Heart right ventricle (tissue), 16 donors: ENCODE measurements at regions not wholly inside any gene's neighbourhood (a gene's known extent, or its start where the extent isn't known, plus 50 kb on each side); places are given as distances from the start of the nearest gene placed in this dataset.

Source experiments
- ATAC-seq, 8 donors: fragments of 200-7000 bp; cut with Tn5 transposase; one replicate each; pipeline ENCODE4 v1.9.1; 2020; ENCODE audit warnings: mild to moderate bottlenecking in 8 of 8, moderate library complexity in 8 of 8, moderate number of reproducible peaks in 1 of 8
- DNase-seq, 2 donors: peaks; one replicate each; pipeline ENCODE4 v3.0.0-alpha.2; 2020
- H3K27ac ChIP-seq, 10 donors: fragments of 200-600 bp; sonication (generic) in 2 of 10; one replicate each; pipeline versions ENCODE4 v1.5.0 to v1.8.0; 2020 to 2022; ENCODE audit warnings: mild to moderate bottlenecking in 3 of 10
- H3K27me3 ChIP-seq, 7 donors: fragments of 200-600 bp; one replicate each; pipeline ENCODE4 v1.8.0; 2021 to 2022; ENCODE audit warnings: mild to moderate bottlenecking in 2 of 7
- H3K36me3 ChIP-seq, 9 donors: fragments of 200-600 bp; sonication (generic) in 1 of 9; one replicate each; pipeline versions ENCODE4 v1.5.0 to v1.8.0; 2020 to 2022; ENCODE audit warnings: mild to moderate bottlenecking in 2 of 9
- H3K4me1 ChIP-seq, 9 donors: fragments of 200-600 bp; sonication (generic) in 1 of 9; one replicate each; pipeline versions ENCODE4 v1.5.0 to v1.8.0; 2020 to 2022; ENCODE audit warnings: mild to moderate bottlenecking in 4 of 9
- H3K4me3 ChIP-seq, 10 donors: fragments of 200-600 bp; sonication (generic) in 2 of 10; one replicate each; pipeline versions ENCODE4 v1.5.0 to v1.8.0; 2020 to 2022; ENCODE audit warnings: mild to moderate bottlenecking in 7 of 10, moderate library complexity in 2 of 10
- H3K9me3 ChIP-seq, 11 donors: fragments of 200-600 bp in 10 of 11; sonication (generic) in 2 of 11; one replicate each; pipeline versions ENCODE4 v1.5.0 to v1.8.0; 2013 to 2022; ENCODE audit warnings: mild to moderate bottlenecking in 2 of 11, control low read depth in 1 of 11, moderate library complexity in 1 of 11
- CTCF ChIP-seq, 9 donors: fragments of 200-600 bp; sonication (generic) in 2 of 9; IDR thresholded peaks; one replicate each; pipeline versions ENCODE4 v1.5.0 to v1.8.0; 2021 to 2022; ENCODE audit warnings: antibody characterized with exemption in 9 of 9, mild to moderate bottlenecking in 5 of 9, moderate library complexity in 1 of 9
- WGBS, 2 donors: extraction: QIAGEN DNeasy Blood & Tissue Kit; methylation state at CpG; one replicate each; pipeline ENCODE4 v1.1.7; 2013; ENCODE audit warnings: inconsistent platforms in 1 of 2; 5-methylcytosine and 5-hydroxymethylcytosine counted together
- intact Hi-C, 10 donors: fragments of 100-400 bp; cut with DNase I; formaldehyde crosslinking; loops; one replicate each; pipeline versions ENCODE4 v1.11.1 to v1.14.2; 2022
- donor health status: Arrhythmogenic right ventricular cardiomyopathy.
- donor health status: ischemic (EF 13 %, LVEDD 7.1; RV severe dilation, severe dysfunction).
- donor health status: healthy with polysubstance abuse.
- donor health status: DM: no; HTN: yes; CAD: no.
- donor health status: DM: no; HTN: no; CAD: no.
- donor health status: ischemic (EF 25% LVEDD 6.9; RV normal size, moderate dysfunction).
- donor health status: ischemic (EF 25% LVEDD 5.7; RV mildly dilated, moderate dysfunction).
- donor health status: healthy.
- donor health status: DM: yes; HTN: yes; CAD: no.
- donor health status: Ischemic cardiomyopathy.
- donor health status: ischemic (EF 35%, LVEDD 5.7; RV mildly dilated, moderate dysfunction).
- donor health status: nonischemic (EF 11% LVEDD 7.7; RV severe dilation, severe dysfunction).
- donor health status: DM: yes; HTN: yes; CAD: no.
- donor health status: PGD.
- donor health status: ischemic (EF 29% LVEDD 5.4; RV normal size, mild dysfunction).
- donor health status: nonischemic (EF 23%, LVEDD 6.1; RV moderate dilation, normal function).

GRCh38 chr2:11987151-11987550 is 240.7 kb downstream of the LPIN1 start:
- H3K27me3 ChIP-seq: no peaks in the 10 kb centered on the region
- ATAC-seq: no peak
- DNase-seq: no peak
- TF ChIP-seq CTCF (IDR thresholded peaks at IDR 0.05): no peak
- H3K36me3 ChIP-seq: no peaks in the 10 kb centered on the region
- intact Hi-C loops: loop anchor here in 1 of 10 donors (10.0 kb wide), 1 partner anchor 158 kb away; no protein-coding TSS in a partner anchor
- 88 to 94% methylated on average over 3 of the region's 3 CpGs for WGBS, 2 donors
- peaks cover 0 to 4% (median 0%) of the 10 kb centered on the region in 11 donors for H3K9me3 ChIP-seq
- H3K4me3 ChIP-seq: no peak overlapping the region
- H3K4me1 ChIP-seq: peaks cover 0 to 16% (median 0%) of the 10 kb centered on the region in 9 donors
- H3K27ac ChIP-seq: no peak overlapping the region

- Histone ChIP-seq H3K4me1 (peaks cover 0 to 16% (median 0%) of the 10 kb centered on the region in 9 donors), H3K36me3 (no peaks in the 10 kb centered on the region), H3K27me3 (no peaks in the 10 kb centered on the region), H3K9me3 (no peaks in the 10 kb centered on the region), H3K27ac (no peak overlapping the region), H3K4me3 (peak overlapping the region in 2 of 10 donors; percentile 6 to 28)
- WGBS, 2 donors: 45 to 52% methylated on average over 14 of the region's 14 CpGs
- peak; percentile 16 to 17 for DNase-seq
- intact Hi-C loops: loop anchor here in 1 of 10 donors (10.0 kb wide), 1 partner anchor 156 kb away; no protein-coding TSS in a partner anchor
- peak in 7 of 8 donors; percentile 20 to 74 (median 63) for ATAC-seq
- no peak for TF ChIP-seq CTCF (IDR thresholded peaks at IDR 0.05)
Measured at GRCh38 chr2:11988691-11989353, 242.4 kb downstream of the LPIN1 start.

- Histone ChIP-seq H3K36me3 (no peaks in the 10 kb centered on the region), H3K27me3 (no peaks in the 10 kb centered on the region), H3K9me3 (no peaks in the 10 kb centered on the region), H3K4me1 (peaks cover 0 to 16% (median 0%) of the 10 kb centered on the region in 9 donors), H3K4me3 (peak overlapping the region in 2 of 10 donors; percentile 6 to 28), H3K27ac (no peak overlapping the region)
- TF ChIP-seq CTCF (IDR thresholded peaks at IDR 0.05): no peak
- intact Hi-C loops: loop anchor here in 1 of 10 donors (10.0 kb wide), 1 partner anchor 155 kb away; no protein-coding TSS in a partner anchor
- WGBS, 2 donors: 59 to 70% methylated on average over 2 of the region's 2 CpGs
- DNase-seq (no peak), ATAC-seq (peak in 3 of 8 donors; percentile 23 to 46 (median 32))
Measured at GRCh38 chr2:11989354-11989703, 242.9 kb downstream of the LPIN1 start.

GRCh38 chr2:11990576-11990975 is 244.1 kb downstream of the LPIN1 start:
- ATAC-seq (no peak), DNase-seq (no peak)
- Histone ChIP-seq H3K36me3 (no peaks in the 10 kb centered on the region), H3K27me3 (no peaks in the 10 kb centered on the region), H3K4me3 (no peak overlapping the region), H3K4me1 (peaks cover 0 to 16% (median 0%) of the 10 kb centered on the region in 9 donors), H3K27ac (no peak overlapping the region), H3K9me3 (peaks cover 0 to 11% (median 0%) of the 10 kb centered on the region in 11 donors)
- intact Hi-C loops: no loop called here
- WGBS, 2 donors: 92 to 94% methylated on average over 4 of the region's 4 CpGs
- no peak for TF ChIP-seq CTCF (IDR thresholded peaks at IDR 0.05)
